Skeletal muscle tissue (tissue), 3 donors: ENCODE measurements at regions not wholly inside any gene's neighbourhood (a gene's known extent, or its start where the extent isn't known, plus 50 kb on each side); places are given as distances from the start of the nearest gene placed in this dataset.

Experiments used
- H3K27ac ChIP-seq: one replicate; pipeline ENCODE4 v1.7.0; 2013; ENCODE audit warnings: mild to moderate bottlenecking, low read depth, low read length, inconsistent platforms
- H3K27me3 ChIP-seq, 3 donors: one replicate each; pipeline ENCODE4 v1.7.0; 2013; ENCODE audit warnings: low read length in 3 of 3; ENCODE audit not compliant: control insufficient read depth in 3 of 3, insufficient read depth in 3 of 3
- H3K36me3 ChIP-seq, 3 donors: one replicate each; pipeline ENCODE4 v1.7.0; 2013; ENCODE audit warnings: low read length in 3 of 3; ENCODE audit not compliant: control insufficient read depth in 3 of 3, insufficient read depth in 3 of 3
- H3K4me1 ChIP-seq, 3 donors: one replicate each; pipeline ENCODE4 v1.7.0; 2013; ENCODE audit warnings: low read length in 3 of 3, mild to moderate bottlenecking in 3 of 3; ENCODE audit not compliant: control insufficient read depth in 3 of 3, insufficient read depth in 3 of 3
- H3K4me3 ChIP-seq, 3 donors: one replicate each; pipeline ENCODE4 v1.7.0; 2013; ENCODE audit warnings: low read length in 3 of 3
- H3K9ac ChIP-seq, 3 donors: one replicate each; pipeline ENCODE4 v1.7.0; 2013; ENCODE audit warnings: low read length in 3 of 3, mild to moderate bottlenecking in 3 of 3, moderate library complexity in 2 of 3, low read depth in 1 of 3
- H3K9me3 ChIP-seq, 3 donors: one replicate each; pipeline ENCODE4 v1.7.0; 2013; ENCODE audit warnings: low read length in 3 of 3; ENCODE audit not compliant: control insufficient read depth in 3 of 3
- donor health status: Osteomylitis.

- Histone ChIP-seq H3K4me3 (no peak overlapping the region), H3K9ac (no peak overlapping the region), H3K9me3 (no peaks in the 10 kb centered on the region), H3K27ac (no peak overlapping the region), H3K4me1 (peaks cover 2 to 21% (median 10%) of the 10 kb centered on the region in 3 donors), H3K36me3 (peaks cover 0 to 3% (median 0%) of the 10 kb centered on the region in 3 donors), H3K27me3 (no peaks in the 10 kb centered on the region)
Observed at GRCh38 chr6:166684170-166684569, 57.1 kb upstream of the RPS6KA2 start.

GRCh38 chr6:166683477-166683876, 56.4 kb upstream of the RPS6KA2 start:
- no peaks in the 10 kb centered on the region for H3K9me3 ChIP-seq
- H3K9ac ChIP-seq, result no peak overlapping the region

GRCh38 chr6:166679566-166679965, 52.5 kb upstream of the RPS6KA2 start:
- H3K4me3 ChIP-seq, result no peak overlapping the region
- H3K36me3 ChIP-seq, result peaks cover 3 to 5% (median 4%) of the 10 kb centered on the region in 3 donors
- H3K4me1 ChIP-seq, result peaks cover 0 to 4% (median 2%) of the 10 kb centered on the region in 3 donors
- no peak overlapping the region for H3K9ac ChIP-seq
- no peak overlapping the region for H3K27ac ChIP-seq
- no peaks in the 10 kb centered on the region for H3K9me3 ChIP-seq
- no peaks in the 10 kb centered on the region for H3K27me3 ChIP-seq

More at GRCh38 chr6:166683477-166683876, 56.4 kb upstream of the RPS6KA2 start:
- Histone ChIP-seq H3K4me1 (peaks cover 2 to 18% (median 10%) of the 10 kb centered on the region in 3 donors), H3K27me3 (no peaks in the 10 kb centered on the region), H3K27ac (no peak overlapping the region), H3K36me3 (peaks cover 0 to 3% (median 0%) of the 10 kb centered on the region in 3 donors), H3K4me3 (no peak overlapping the region)

GRCh38 chr6:166678426-166678825, 51.4 kb upstream of the RPS6KA2 start:
- Histone ChIP-seq H3K9me3 (no peaks in the 10 kb centered on the region), H3K9ac (no peak overlapping the region), H3K36me3 (peaks cover 3 to 5% (median 4%) of the 10 kb centered on the region in 3 donors), H3K27me3 (no peaks in the 10 kb centered on the region), H3K27ac (no peak overlapping the region), H3K4me3 (no peak overlapping the region), H3K4me1 (peaks cover under 1 to 7% (median 6%) of the 10 kb centered on the region in 3 donors)

DNA sequence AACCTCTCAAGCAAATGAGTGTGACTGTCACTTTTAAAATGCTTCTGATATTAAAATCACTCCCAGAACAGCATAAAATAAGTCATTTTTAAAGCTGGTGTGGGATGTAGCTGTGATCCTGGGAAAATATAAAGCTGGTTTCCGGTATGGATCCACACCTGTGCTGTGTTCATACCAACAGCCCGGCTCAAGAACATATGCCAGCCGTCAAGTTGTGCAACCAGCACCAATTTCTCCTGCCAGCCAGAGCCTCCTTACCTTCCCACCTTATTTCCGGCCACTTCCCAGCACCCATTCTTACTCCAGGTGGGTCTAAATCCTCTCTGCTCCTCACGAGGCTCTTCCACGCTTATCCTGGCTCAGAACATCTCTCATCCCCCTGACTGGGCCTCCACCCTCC, 50.9 kb upstream of the RPS6KA2 start:
- no peak overlapping the region for H3K9ac ChIP-seq
- H3K4me1 ChIP-seq, result peaks cover 5 to 12% (median 10%) of the 10 kb centered on the region in 3 donors
- no peak overlapping the region for H3K4me3 ChIP-seq
- peaks cover 0 to 3% (median 0%) of the 10 kb centered on the region in 3 donors for H3K27me3 ChIP-seq
- H3K27ac ChIP-seq, result no peak overlapping the region
- peaks cover 3 to 5% (median 4%) of the 10 kb centered on the region in 3 donors for H3K36me3 ChIP-seq
- no peaks in the 10 kb centered on the region for H3K9me3 ChIP-seq
